HepG2 (cell line): ENCODE measurements at regions not wholly inside any gene's neighbourhood (a gene's known extent, or its start where the extent isn't known, plus 50 kb on each side); places are given as distances from the start of the nearest gene placed in this dataset.

Source experiments
- ARNT ChIP-seq: fragments of 450-650 bp; IDR thresholded peaks from 2 replicates; pipeline ENCODE4 v1.6.1; 2017
- ATF3 ChIP-seq: sonication (generic); formaldehyde crosslinking; IDR thresholded peaks from 2 replicates; pipeline ENCODE4 v1.4.0; 2020; ENCODE audit warnings: missing genetic modification reagents
- CTCF ChIP-seq: sonication (generic); formaldehyde crosslinking; IDR thresholded peaks from 2 replicates; pipeline ENCODE4 v1.5.0; 2020; ENCODE audit warnings: mild to moderate bottlenecking, missing genetic modification reagents, moderate library complexity
- EP300 ChIP-seq, 3 experiments: sonication (generic) in 1 of 3; formaldehyde crosslinking in 1 of 3; IDR thresholded peaks; 2 replicates each; pipeline versions ENCODE4 v1.5.1 to v1.6.1; 2011 to 2020; ENCODE audit warnings: low read depth in 2 of 3, low read length in 2 of 3, borderline replicate concordance in 1 of 3, improper control_type of control experiment in 1 of 3, mild to moderate bottlenecking in 1 of 3, missing genetic modification reagents in 1 of 3, moderate library complexity in 1 of 3
- HOMEZ ChIP-seq: IDR thresholded peaks from 2 replicates; pipeline ENCODE4 v1.6.1; 2016; ENCODE audit warnings: low read depth
- KLF13 ChIP-seq: sonication (generic); formaldehyde crosslinking; IDR thresholded peaks from 2 replicates; pipeline ENCODE4 v1.4.0; 2020; ENCODE audit warnings: mild to moderate bottlenecking, missing genetic modification reagents
- PBX2 ChIP-seq: IDR thresholded peaks from 2 replicates; pipeline ENCODE4 v1.6.1; 2016; ENCODE audit warnings: control low read depth
- PRDM15 ChIP-seq: sonication (generic); formaldehyde crosslinking; IDR thresholded peaks from 2 replicates; pipeline ENCODE4 v1.4.0; 2020; ENCODE audit warnings: missing genetic modification reagents
- REPIN1 ChIP-seq: sonication (generic); formaldehyde crosslinking; IDR thresholded peaks from 2 replicates; pipeline ENCODE4 v1.8.0; 2022; ENCODE audit warnings: missing genetic modification reagents, low read depth, mild to moderate bottlenecking, borderline replicate concordance
- SMARCE1 ChIP-seq: fragments of 450-650 bp; IDR thresholded peaks from 2 replicates; pipeline ENCODE4 v1.6.1; 2017; ENCODE audit warnings: borderline replicate concordance
- SP1 ChIP-seq, 2 experiments: fragments of 450-650 bp in 1 of 2; sonication (generic) in 1 of 2; formaldehyde crosslinking in 1 of 2; IDR thresholded peaks; 2 replicates each; pipeline versions ENCODE4 v1.4.0 to v1.6.1; 2016 to 2020; ENCODE audit warnings: missing genetic modification reagents in 1 of 2
- ZNF382 ChIP-seq: sonication (generic); formaldehyde crosslinking; IDR thresholded peaks from 2 replicates; pipeline ENCODE4 v1.5.0; 2020; ENCODE audit warnings: missing genetic modification reagents, mild to moderate bottlenecking, borderline replicate concordance

GRCh38 chr6:1079525-1079924 is 232.4 kb upstream of the FOXQ1 start:
- TF ChIP-seq PRDM15 (CRISPR knock-in tag) (no peak), CTCF (no peak), HOMEZ (CRISPR knock-in tag) (no peak), ARNT (no peak), REPIN1 (CRISPR knock-in tag) (no peak), ZNF382 (CRISPR knock-in tag) (no peak), KLF13 (no peak), EP300 (IDR thresholded peaks at IDR 0.05; ENCODE audit: low read depth in 2 of 2, low read length in 2 of 2) (no peak), EP300 (CRISPR knock-in tag; IDR thresholded peaks at IDR 0.05; ENCODE audit: borderline replicate concordance) (no peak), SMARCE1 (no peak), SP1 (IDR thresholded peaks at IDR 0.05) (no peak), SP1 (CRISPR knock-in tag; IDR thresholded peaks at IDR 0.05) (no peak), PBX2 (CRISPR knock-in tag) (no peak), ATF3 (CRISPR knock-in tag) (no peak)
